HG03457 (cell line): ENCODE measurements at regions not wholly inside any gene's neighbourhood (a gene's known extent, or its start where the extent isn't known, plus 50 kb on each side); places are given as distances from the start of the nearest gene placed in this dataset.

Experiments used
- ATAC-seq: cut with Tn5 transposase; IDR thresholded peaks from one replicate; pipeline ENCODE4 v1.9.1; 2021; ENCODE audit warnings: moderate number of reproducible peaks; ENCODE audit not compliant: unreplicated experiment

DNA sequence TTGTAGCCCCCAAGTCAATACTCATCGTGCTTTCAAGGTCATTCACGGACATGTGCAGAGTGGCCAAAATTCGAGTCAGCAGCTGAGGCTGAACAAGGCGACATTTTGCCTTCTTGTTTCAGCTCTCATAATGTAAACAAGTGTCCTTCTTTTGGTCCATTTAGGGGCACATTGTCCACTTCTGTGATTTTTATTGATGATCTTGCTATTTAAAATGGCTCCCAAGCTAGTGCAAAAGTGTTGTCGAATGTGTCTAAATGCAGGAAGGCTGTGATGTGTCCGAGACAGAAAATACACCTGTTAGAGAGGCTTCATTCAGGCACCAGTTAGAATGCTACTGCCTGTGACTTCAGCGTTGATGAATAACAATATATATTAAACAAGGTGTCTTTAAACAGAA, 405.9 kb downstream of the IRS2 start:
- ATAC-seq, result no peak

DNA sequence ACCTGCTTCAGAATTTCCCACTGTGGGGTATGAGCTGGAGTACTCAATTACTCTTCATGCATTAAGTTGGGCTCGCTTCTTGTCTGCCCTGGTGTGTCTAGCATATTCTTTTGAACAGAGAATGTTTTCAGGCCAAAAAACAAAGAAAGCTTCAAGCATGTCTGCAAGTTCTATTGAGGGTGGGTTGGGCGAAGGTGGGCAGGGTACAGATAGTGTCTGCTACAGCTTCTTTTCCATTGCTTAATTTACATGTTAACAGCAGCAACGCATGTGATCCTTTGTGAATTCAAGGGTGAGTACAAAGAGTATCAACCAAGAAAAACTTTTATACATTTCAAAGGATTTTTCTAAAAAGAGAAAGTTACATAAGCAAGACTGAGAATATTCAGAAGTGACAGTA, 406.5 kb downstream of the IRS2 start:
- ATAC-seq, result no peak

DNA sequence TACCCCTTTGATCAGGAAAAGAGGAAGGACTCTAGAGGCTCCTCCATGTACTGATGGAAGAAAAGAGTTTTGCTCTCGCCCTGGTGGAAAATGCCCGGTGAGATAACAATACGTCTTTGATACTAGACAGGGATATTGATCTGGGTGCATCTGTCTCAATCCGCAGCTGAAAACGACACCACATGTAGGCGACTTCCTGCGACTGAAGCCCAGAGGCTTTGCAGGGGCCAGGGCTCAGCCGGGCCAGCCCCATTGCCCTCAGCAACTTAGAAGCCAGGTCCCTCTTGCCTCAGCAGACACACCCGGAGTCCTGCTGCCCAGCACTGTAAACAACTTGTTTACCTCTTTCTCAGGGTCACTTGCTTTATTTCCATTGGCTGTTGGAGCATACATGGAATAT, 409.4 kb downstream of the IRS2 start:
- ATAC-seq, result no peak

DNA sequence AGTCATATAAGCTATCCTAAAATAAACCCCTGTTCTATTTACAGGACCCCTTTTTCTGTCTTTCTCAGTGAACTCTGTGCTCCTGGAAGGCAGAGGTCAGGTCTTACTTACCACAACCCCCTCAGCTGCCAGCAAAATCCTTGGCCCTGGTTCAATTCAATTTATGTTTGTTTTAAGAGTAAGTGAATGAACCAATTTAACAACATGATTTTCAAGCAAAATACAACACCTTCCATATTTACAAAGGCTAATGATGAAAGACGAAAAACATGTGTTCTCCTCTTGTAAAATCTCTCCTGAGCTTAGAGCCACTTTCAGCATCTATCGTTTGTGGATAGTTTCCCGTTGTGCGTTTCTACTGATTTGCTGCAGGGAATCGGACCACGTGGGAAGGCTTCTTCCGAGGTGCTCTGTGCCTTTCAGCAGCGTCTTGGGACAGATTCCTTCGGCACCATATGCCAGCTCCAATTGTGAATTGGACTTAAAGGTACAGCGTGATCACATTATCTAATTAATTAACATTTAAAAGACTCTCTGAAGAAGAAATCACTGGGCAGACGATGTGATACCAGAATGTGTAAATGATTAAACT, 411.7 kb downstream of the IRS2 start:
- no peak for ATAC-seq

DNA sequence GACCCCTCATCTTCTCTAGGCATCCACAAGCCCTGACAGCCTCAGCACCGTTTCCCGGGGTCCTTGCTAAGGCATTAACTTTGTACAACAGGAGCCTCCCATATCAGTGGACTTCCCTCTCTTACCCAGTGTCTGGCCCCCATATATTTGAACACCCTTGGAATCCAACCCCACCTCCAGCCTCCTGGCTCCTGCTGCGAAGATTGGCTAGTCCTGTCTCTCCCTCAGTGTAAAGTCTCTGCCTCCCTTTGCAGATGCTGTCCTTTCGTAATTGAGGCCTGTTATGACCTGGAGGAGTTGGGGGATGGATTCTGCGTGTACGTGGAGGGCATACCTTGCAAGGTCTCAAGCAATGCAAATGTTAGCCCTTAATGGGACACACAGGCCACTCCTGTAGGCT, 413.7 kb downstream of the IRS2 start:
- ATAC-seq, result no peak

DNA sequence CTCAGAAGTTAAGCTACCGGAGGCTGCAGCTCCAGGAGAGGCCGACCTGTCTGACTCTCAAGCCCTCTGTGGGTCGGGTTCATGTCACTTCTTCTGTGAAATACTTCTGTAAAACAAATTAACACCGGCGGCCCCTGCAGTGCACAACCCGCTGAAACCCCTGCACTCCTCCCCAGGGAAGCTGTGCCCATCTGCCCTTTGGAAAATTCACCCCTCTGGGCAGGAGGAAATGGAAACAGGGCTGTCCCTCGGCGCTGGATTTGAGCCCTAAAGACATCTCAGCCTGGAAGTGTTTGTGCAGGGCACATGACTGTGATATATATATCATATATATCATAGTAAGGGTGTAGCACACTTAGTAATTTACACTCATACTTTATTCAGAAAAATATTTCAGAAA, 415.3 kb downstream of the IRS2 start:
- ATAC-seq, result no peak

DNA sequence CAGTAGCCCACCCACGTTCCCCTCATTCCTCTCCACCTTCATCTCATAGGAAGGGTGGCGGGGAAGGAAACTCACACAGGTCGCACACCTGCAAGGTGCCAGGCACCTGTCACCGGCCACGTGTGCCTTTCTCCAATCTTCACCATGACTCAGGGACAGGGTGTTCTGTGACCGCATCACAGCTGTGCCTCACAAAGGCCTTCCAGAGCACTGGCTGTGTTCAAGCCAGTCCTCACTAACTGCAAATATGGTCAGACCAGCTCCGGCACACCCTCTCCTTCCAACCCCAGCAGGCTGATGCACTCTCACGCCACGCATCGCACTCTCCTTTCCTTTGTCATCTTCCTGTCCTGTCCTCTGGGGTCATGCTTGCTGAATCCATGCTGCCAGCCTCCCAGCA, 415.9 kb downstream of the IRS2 start:
- ATAC-seq, result no peak

DNA sequence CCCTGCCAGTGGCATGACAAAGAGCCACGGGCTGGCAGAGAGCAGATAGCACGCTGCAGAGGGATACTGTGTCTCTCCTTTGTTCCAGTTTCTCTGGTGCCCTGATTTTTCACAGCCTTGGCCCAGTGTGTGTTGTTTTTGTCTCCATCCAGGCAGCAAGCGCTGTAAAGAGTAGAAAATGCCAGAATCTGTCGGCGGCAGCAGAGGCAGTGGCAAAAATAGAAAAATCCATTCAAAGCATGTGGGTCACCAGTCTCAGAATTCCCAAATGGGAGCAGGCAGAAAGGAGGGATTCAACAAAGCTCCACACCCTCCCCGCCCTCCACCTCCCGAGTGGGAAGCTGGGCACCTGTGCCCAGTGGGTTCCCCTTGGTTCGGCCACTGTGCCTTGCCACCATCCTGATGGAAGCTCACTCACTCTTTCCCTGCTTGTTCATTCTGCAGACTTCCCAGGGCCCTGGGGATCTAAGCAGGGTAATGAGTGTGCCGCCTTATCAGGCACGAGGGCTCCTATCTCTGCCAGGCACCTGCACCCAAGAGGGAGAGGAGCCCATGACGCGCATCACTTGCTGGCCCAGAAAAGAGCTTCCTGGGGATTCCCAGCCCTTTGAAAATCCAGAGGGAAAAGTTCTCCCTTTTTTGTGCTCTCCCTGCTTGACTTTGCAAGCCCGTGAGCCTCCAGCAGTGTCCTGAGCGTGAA, 416.9 kb downstream of the IRS2 start:
- no peak for ATAC-seq

DNA sequence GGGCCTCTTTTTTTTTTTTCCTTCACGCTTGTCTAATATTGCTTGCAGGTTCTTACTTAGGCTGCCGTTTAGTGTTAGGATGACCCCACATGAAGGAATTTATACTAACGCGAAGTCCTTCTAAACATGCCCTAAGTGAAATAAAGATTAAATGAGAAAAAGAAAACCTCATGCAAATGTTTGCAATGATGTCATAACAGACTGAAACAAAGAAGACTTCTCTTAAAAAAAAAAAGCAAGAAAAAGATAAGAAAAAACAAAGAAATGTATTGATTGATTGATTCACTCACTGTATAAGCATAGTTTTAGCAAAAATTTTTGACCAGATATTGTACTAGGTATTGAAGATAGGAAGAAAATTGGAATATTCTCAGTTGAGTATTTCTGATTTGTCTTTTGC, 418.2 kb downstream of the IRS2 start:
- no peak for ATAC-seq

DNA sequence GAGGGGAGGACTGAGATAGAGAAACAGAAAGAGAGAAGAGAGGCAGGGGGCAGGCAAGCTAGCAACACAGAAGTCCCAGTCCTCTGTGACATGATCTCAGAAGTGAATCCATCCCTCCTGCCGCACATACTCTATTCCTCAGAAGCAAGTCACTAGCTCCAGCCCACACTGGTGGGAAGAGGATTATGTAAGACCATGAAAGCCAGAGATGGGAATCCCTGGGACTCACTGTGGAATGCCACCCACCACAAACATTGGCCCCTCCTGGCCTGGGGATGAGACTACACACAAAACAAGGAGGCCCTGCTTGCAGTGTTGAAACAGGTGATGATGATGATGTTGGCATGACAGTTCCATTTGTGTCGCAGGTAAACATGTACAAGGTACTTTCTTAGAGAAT, 419.9 kb downstream of the IRS2 start:
- no peak for ATAC-seq

DNA sequence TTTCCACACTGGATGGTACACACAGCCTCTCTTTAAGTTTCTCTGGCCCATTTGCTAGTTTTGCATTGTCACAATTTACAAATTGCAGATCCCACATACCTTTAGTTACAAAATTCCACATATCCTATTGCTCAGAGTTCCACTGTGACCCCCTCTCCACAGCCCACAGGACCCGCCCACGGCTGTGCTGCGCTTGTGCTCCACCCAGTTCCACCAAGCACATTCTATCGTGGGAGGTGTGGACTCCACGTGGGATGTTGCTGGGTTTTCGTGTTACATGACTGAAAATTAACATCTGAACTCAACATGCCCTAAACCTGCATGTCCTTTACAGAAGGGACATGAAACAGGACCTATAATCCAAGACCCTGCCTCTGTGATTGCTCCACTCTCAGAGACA, 423.0 kb downstream of the IRS2 start:
- no peak for ATAC-seq

DNA sequence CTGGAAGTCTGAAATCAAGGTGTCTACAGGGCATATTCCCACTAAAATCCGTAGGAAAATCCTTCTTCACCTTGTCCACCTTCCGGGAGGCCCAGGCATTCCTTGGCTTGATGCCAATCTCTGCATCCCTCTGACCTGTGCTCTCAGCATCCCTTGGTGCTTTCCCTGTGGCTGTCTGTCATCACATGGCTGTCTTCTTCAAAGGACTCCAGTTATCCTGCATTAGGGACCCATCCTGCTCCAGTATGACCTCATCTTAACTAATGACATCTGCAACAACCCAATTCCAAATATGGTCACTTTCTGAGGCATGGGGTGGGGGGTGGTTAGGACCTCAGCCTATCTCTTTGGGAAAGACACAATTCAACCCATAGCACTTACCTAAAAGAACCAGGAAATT, 423.8 kb downstream of the IRS2 start:
- no peak for ATAC-seq

DNA sequence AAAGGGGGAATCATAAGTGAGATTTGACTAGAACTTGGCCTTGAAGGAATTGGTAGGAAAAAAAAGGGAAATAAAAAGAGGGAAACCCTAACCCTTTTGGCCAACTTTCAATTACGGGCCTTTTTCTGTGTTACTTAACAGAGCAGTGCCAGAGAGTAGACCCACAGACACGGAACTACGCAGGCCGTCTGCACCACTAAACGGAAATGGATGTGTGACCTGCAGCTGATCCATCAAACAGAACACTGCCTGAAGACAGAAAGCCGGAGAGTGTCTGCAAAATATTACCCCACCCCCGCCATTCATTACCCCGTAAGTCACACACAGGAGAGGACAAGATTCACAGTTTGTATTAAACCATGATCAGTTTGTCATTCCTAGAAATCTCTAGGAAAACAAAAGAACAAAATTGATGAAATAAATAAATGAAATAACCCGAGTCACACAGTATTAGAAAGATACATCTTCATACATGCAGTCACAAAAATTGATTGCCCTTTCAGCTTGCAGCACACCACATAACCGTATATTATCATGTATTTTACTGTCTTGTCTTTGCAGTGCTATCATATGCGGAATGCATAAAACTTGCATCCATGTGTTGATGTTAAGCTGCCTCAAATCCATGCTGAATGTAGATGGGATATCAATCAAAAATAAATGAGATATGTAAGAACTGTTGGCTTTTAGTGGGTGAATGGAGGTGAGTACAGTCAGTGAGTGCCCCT, 424.7 kb downstream of the IRS2 start:
- ATAC-seq, result no peak

DNA sequence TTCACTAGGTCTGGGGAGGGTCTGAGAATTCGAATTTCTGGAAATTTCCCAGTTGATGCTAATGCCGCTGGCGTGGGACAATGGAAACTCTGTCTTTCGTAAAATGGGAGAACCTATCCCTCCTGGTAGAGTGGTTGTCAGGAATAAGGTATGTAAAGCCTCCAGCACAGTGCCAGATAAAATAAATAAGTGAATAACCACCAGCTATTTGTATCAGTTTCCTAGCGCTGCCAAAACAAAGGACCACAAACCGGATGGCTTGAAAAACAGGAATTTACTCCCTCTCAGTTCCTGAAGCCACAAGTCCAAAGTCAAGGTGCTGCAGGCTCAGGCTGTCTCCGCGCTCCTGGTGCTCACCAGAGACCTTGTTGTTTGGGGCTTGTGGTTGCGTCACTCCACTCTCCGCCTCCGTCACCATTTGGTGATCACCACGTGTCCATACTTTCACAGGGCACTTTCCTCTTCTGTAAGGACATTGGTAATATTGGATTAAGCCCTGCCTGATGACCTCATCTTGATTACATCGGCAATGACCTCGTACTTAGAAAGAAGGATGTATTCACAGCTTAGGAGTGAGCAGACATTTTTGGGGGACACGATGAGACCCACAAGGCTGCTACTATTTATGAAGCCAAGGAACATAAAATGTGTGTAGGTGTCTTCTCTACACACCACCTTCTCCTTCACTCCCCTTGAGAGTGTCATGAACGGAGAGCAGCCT, 428.5 kb downstream of the IRS2 start:
- no peak for ATAC-seq

DNA sequence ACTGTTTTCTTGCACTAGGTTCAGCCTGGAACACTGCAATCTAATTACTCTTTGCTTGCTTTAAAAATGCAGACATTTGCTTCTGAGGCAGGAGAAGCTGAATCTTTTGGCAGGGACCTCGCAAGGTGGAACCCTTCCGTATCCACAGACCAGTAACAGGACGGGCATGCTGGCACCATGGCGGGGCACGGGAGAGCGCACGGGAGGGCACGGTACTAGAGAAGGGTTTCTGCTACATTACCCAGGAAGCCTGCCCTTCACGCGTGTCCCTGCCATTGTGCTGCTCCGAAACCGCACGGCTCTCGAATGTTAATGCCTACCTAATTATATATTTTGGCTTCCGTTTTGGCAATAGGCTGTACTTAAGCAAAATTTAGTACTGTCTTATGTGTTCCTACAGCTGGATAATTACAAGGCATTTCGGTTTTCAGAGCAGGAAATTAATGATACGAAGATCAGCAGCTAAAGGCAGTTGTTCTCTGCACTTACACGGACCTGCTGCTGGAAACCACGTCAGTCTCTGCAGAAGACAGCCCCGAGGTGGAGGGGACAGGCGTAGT, 430.4 kb downstream of the IRS2 start:
- ATAC-seq, result no peak

DNA sequence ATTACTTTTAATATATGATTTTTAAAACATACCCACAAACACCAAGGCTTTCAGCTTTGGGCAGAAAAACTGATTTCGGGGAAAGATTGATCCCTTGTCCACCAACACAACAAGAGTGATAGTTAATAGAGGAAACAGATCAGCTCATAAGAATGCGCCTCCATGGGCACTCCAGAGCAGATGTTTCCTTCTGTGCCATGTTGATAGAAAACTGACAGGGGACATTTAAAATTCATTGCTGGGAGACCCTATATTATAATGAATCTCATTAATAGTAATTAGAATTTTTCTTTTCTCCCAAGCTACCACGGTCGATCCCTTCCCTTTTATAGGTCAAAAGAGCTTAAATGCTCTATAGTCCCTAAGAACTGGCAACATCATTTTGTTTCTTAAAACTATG, 431.2 kb downstream of the IRS2 start:
- no peak for ATAC-seq

DNA sequence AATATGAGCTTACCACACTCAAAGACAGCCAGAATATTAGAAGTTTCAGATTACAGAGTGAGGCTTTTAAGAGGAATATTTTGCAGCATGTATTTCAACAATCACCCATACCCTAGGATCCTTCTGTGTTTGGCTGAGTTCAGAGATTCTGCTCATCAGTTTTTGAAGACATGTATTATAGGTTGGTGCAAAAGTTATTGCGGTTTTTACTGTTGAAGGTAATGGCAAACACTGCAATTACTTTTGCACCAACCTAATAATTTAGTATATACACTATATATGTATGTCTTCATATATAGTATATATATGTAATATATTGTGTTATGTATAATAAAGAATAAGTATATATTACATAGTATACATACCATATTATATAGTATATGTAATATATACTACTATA, 435.1 kb downstream of the IRS2 start:
- ATAC-seq, result no peak

DNA sequence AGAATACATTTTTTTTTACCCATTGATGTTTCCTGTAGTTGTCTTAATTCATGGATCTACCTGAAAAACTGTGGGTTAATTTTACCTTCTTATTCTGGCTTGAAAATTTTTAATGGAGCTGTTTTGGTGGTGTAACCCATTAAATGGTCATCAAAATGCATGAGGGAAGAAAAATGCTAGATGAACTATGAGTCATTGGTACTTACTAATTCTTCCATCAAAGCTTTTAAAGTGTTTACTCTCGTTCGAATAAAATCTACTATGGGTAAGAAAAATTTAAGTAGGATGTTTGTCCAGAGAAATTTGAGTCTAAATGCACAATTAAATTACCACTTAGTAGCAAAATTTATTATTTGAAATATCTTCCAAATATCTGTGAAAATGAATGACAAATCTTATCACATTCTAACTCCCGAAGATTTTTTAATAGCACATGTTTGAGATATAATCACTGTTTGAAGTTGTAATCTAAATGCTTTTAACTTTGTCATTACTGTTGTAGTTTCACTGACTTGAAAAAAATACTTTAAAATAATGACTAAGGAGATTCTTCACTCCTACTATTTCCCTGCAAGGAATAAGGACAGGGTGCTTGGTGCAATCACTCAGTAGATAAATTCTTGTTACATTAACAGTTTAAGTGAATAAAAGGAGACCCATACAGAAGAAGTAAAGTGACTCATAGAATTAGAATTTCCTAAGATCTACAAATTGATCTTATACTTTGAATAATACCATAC, 437.7 kb downstream of the IRS2 start:
- no peak for ATAC-seq

DNA sequence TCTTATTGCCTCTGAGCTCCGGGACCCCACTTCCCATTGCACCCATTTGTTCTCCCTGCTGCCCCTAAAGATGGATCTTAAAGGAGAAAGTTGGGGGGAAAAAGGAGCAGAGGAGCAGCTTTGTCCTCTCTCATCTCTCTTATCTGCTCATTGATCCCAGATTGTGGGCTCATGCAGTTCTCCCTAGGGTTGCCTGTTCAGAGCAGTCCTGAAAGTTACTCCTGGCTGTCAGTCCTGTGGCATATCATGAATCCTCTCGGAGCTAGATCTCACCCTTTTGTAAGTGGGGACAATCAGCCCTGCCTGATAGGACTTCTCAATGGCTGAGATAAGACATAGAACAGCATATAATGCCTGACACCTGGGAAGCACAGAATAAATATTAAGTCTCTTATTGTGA, 440.3 kb downstream of the IRS2 start:
- no peak for ATAC-seq

DNA sequence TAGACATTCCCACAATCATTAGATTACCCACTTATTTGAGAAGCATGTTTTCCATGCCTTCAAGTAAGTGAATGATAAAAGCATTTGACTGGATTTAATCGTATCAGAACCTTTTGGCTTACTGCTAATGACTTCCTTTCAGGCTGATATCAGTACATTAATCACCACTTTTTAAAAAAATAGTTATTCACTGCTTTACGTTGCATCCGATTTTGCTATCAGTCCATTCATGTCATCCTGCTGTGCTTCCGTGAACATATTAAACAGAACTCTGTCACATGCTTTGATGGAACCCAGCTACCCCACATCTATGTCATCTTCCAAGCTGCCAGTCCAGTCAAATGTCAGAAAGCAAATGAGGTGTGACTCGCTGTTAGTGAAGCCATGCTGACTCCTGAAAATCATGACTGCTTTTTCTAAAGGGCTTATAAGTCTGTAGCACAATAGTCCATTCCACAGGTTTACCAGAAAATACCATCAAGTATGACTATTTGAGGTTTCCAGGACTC, 440.9 kb downstream of the IRS2 start:
- ATAC-seq, result no peak
